GM21381 (cell line): ENCODE measurements at regions not wholly inside any gene's neighbourhood (a gene's known extent, or its start where the extent isn't known, plus 50 kb on each side); places are given as distances from the start of the nearest gene placed in this dataset.

Experiments used
- ATAC-seq: cut with Tn5 transposase; IDR thresholded peaks from one replicate; pipeline ENCODE4 v1.9.1; 2021; ENCODE audit warnings: mild to moderate bottlenecking, moderate library complexity; ENCODE audit not compliant: unreplicated experiment

- ATAC-seq, result no peak
Measured at GRCh38 chr2:145049475-145049874, 529.6 kb upstream of the ZEB2 start.

- ATAC-seq, result no peak
Measured at GRCh38 chr2:145047554-145047953, 527.6 kb upstream of the ZEB2 start.

GRCh38 chr2:145044491-145044890, 524.6 kb upstream of the ZEB2 start:
- ATAC-seq, result no peak

GRCh38 chr2:145043399-145043834, 523.5 kb upstream of the ZEB2 start:
- ATAC-seq, result no peak

GRCh38 chr2:145041706-145042105, 521.8 kb upstream of the ZEB2 start:
- ATAC-seq, result no peak

- no peak for ATAC-seq
Measured at GRCh38 chr2:145040433-145040832, 520.5 kb upstream of the ZEB2 start.

GRCh38 chr2:145038041-145038525, 518.2 kb upstream of the ZEB2 start:
- no peak for ATAC-seq

GRCh38 chr2:145036421-145037011, 516.6 kb upstream of the ZEB2 start:
- ATAC-seq, result no peak

- ATAC-seq, result no peak
Measured at GRCh38 chr2:145034511-145034910, 514.6 kb upstream of the ZEB2 start.

- ATAC-seq, result no peak
Measured at GRCh38 chr2:145033438-145033837, 513.5 kb upstream of the ZEB2 start.

- ATAC-seq, result no peak
Measured at GRCh38 chr2:145032791-145033190, 512.9 kb upstream of the ZEB2 start.

GRCh38 chr2:145029873-145030272, 510.0 kb upstream of the ZEB2 start:
- no peak for ATAC-seq

GRCh38 chr2:145029081-145029480, 509.2 kb upstream of the ZEB2 start:
- no peak for ATAC-seq

- no peak for ATAC-seq
Measured at GRCh38 chr2:145028101-145028920, 508.4 kb upstream of the ZEB2 start.

- ATAC-seq, result no peak
Measured at GRCh38 chr2:145026456-145027455, 506.8 kb upstream of the ZEB2 start.

GRCh38 chr2:145025382-145025781, 505.5 kb upstream of the ZEB2 start:
- no peak for ATAC-seq

GRCh38 chr2:145023334-145023934, 503.5 kb upstream of the ZEB2 start:
- no peak for ATAC-seq

- ATAC-seq, result no peak
Measured at GRCh38 chr2:145022666-145023333, 502.9 kb upstream of the ZEB2 start.

- ATAC-seq, result no peak
Measured at GRCh38 chr2:145021962-145022665, 502.2 kb upstream of the ZEB2 start.

GRCh38 chr2:145020694-145021093, 500.8 kb upstream of the ZEB2 start:
- no peak for ATAC-seq
